ENCODE measurements at regions not wholly inside any gene's neighbourhood (a gene's known extent, or its start where the extent isn't known, plus 50 kb on each side); places are given as distances from the start of the nearest gene placed in this dataset.
"Not testable (repeated sequence)": the region's sequence is repeated elsewhere in the genome, so short reads cannot be mapped to it uniquely, and the experiment has no call there.

DNA sequence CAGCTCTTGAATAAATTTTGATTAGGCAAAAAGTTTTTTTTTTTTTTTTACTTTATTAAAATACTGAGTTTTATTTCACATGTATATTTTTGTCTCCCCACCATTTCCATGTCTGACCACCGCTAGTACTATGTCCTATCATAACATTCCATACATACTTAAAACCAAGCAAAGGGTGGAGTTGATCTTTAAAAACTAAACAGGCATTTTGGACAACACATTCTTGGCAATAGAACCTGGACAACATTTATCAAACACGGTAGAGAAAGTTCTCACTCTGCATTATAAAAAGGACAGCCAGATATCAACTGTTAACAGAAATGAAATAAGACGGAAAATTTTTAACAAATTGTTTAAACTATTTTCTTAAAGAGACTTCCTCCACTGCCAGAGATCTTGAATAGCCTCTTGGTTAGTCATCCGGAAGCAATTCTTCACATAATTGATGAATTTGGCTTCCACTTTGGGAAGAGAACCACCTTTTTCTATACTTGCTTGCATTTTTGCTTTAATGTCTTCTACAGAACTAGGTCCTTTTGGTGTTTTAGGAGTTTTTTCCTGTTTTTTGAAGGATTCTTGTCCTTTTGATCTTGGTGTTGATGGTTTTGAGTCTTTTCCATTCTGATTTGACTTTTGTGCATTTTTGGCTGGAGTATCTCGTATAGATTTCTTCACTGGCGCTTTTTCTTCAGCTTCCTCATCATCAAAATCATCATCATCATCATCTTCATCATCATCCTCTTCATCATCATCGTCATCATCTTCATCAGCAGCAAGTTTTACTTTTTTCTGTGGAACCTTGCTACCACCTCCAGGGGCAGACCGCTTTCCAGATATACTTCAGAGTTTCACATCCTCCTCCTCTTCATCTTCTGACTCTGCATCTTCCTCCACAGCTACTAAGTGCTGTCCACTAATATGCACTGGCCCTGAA is 58.7 kb downstream of the POU5F2 start:
- H3K9me3 ChIP-seq (replicated peaks; ENCODE audit: control insufficient read depth, insufficient read depth, low read depth, low read length); DNase-seq (ENCODE audit: extremely low read depth in 1 of 4, low spot score in 3 of 4); H3K4me2 ChIP-seq (ENCODE audit: insufficient read depth, low read length); in situ Hi-C loops (cut with MboI); CTCF ChIA-PET (ENCODE audit: low intra/inter-chr PET ratio); H3K79me2 ChIP-seq (ENCODE audit: control insufficient read depth, insufficient read depth, low read length); H3K27me3 ChIP-seq (ENCODE audit: control insufficient read depth in 2 of 2, insufficient read depth in 2 of 2, low read length in 2 of 2); ATAC-seq; H3K9ac ChIP-seq (ENCODE audit: insufficient read depth in 1 of 2, low read depth in 2 of 2, low read length in 2 of 2); FAIRE-seq; H3K27ac ChIP-seq (ENCODE audit: extremely low read depth, low read depth, low read length); H3K9me1 ChIP-seq (ENCODE audit: control insufficient read depth, insufficient read depth, low read length); POLR2A ChIA-PET; H3K36me3 ChIP-seq (ENCODE audit: control insufficient read depth, insufficient read depth, low read length); H2AFZ ChIP-seq (ENCODE audit: low read depth, low read length); H4K20me1 ChIP-seq (replicated peaks; ENCODE audit: control insufficient read depth, insufficient read depth, low read length); intact Hi-C loops (cut with micrococcal nuclease); H3K4me1 ChIP-seq (replicated peaks in 1 of 2; ENCODE audit: control insufficient read depth in 2 of 2, insufficient read depth in 2 of 2, low read length in 2 of 2); H3K4me3 ChIP-seq: not testable (repeated sequence)
- TSS peak; percentile 69 for BruUV-seq (replicated peaks)
- WGBS (ENCODE audit: insufficient coverage, low coverage, missing lambda C conversion rate) = 3% methylated on average over 7 of the region's 8 CpGs

- in situ Hi-C loops (cut with MboI) = no loop called here
- Histone ChIP-seq H3K4me3 (no peak overlapping the region), H3K9me3 (replicated peaks; ENCODE audit: control insufficient read depth, insufficient read depth, low read depth, low read length) (no peaks in the 10 kb centered on the region), H3K4me1 (replicated peaks in 1 of 2; ENCODE audit: control insufficient read depth in 2 of 2, insufficient read depth in 2 of 2, low read length in 2 of 2) (no peaks in the 10 kb centered on the region), H3K79me2 (ENCODE audit: control insufficient read depth, insufficient read depth, low read length) (no peaks in the 10 kb centered on the region), H3K9me1 (ENCODE audit: control insufficient read depth, insufficient read depth, low read length) (no peaks in the 10 kb centered on the region), H3K27me3 (ENCODE audit: control insufficient read depth in 2 of 2, insufficient read depth in 2 of 2, low read length in 2 of 2) (no peaks in the 10 kb centered on the region), H3K27ac (ENCODE audit: extremely low read depth, low read depth, low read length) (no peak overlapping the region), H3K9ac (ENCODE audit: insufficient read depth in 1 of 2, low read depth in 2 of 2, low read length in 2 of 2) (no peak overlapping the region), H4K20me1 (replicated peaks; ENCODE audit: control insufficient read depth, insufficient read depth, low read length) (no peaks in the 10 kb centered on the region), H3K4me2 (ENCODE audit: insufficient read depth, low read length) (no peak overlapping the region), H3K36me3 (ENCODE audit: control insufficient read depth, insufficient read depth, low read length) (no peaks in the 10 kb centered on the region), H2AFZ (ENCODE audit: low read depth, low read length) (no peak overlapping the region)
- POLR2A ChIA-PET = interaction anchor here (0.6 kb wide), 1 partner anchor 528 kb away, joined by 3 read pairs; no protein-coding TSS in a partner anchor
- BruUV-seq (replicated peaks) = no TSS peak
- 0% methylated on average over 3 of the region's 3 CpGs for WGBS (ENCODE audit: insufficient coverage, low coverage, missing lambda C conversion rate)
- CTCF ChIA-PET (ENCODE audit: low intra/inter-chr PET ratio) = no interaction called here
- ATAC-seq = no peak
- DNase-seq (ENCODE audit: extremely low read depth in 1 of 4, low spot score in 3 of 4) = no peak
- FAIRE-seq = no peak
- intact Hi-C loops (cut with micrococcal nuclease) = no loop called here
- TF ChIP-seq ZNF551 (CRISPR knock-in tag; IDR thresholded peaks at IDR 0.05) (no peak), MTA3 (IDR thresholded peaks at IDR 0.05; ENCODE audit: borderline replicate concordance) (no peak), MLX (CRISPR knock-in tag; conservative IDR thresholded peaks at IDR 0.05) (no peak), ZNF212 (CRISPR knock-in tag; IDR thresholded peaks at IDR 0.05) (no peak), ZBTB8A (IDR thresholded peaks at IDR 0.05; ENCODE audit: partially characterized antibody) (no peak), FOXP1 (CRISPR knock-in tag; IDR thresholded peaks at IDR 0.05) (no peak), ETS2 (tag; IDR thresholded peaks at IDR 0.05; ENCODE audit: borderline replicate concordance, poor library complexity, severe bottlenecking) (no peak), EWSR1 (IDR thresholded peaks at IDR 0.05; ENCODE audit: borderline replicate concordance, low read depth, partially characterized antibody) (no peak), KAT8 (IDR thresholded peaks at IDR 0.05; ENCODE audit: low read depth) (no peak), ZNF146 (CRISPR knock-in tag; IDR thresholded peaks at IDR 0.05; ENCODE audit: unreplicated experiment) (no peak)
- TF ChIP-seq, protein P1, sequence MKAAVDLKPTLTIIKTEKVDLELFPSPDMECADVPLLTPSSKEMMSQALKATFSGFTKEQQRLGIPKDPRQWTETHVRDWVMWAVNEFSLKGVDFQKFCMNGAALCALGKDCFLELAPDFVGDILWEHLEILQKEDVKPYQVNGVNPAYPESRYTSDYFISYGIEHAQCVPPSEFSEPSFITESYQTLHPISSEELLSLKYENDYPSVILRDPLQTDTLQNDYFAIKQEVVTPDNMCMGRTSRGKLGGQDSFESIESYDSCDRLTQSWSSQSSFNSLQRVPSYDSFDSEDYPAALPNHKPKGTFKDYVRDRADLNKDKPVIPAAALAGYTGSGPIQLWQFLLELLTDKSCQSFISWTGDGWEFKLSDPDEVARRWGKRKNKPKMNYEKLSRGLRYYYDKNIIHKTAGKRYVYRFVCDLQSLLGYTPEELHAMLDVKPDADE (conservative IDR thresholded peaks at IDR 0.05; ENCODE audit: control insufficient read depth, low read depth, low read length) = no peak
Observed at GRCh38 chr5:93681432-93681831, 60.0 kb downstream of the POU5F2 start.

Data from K562 (cell line).